NCI-H1436 treated with DMSO at 0.1 percent for 48 hours (cell line): ENCODE measurements at regions not wholly inside any gene's neighbourhood (a gene's known extent, or its start where the extent isn't known, plus 50 kb on each side); places are given as distances from the start of the nearest gene placed in this dataset.

Experiments used
- DNase-seq: peaks from one replicate; lab custom pipeline; 2025; lab: John Stamatoyannopoulos, UW

DNA sequence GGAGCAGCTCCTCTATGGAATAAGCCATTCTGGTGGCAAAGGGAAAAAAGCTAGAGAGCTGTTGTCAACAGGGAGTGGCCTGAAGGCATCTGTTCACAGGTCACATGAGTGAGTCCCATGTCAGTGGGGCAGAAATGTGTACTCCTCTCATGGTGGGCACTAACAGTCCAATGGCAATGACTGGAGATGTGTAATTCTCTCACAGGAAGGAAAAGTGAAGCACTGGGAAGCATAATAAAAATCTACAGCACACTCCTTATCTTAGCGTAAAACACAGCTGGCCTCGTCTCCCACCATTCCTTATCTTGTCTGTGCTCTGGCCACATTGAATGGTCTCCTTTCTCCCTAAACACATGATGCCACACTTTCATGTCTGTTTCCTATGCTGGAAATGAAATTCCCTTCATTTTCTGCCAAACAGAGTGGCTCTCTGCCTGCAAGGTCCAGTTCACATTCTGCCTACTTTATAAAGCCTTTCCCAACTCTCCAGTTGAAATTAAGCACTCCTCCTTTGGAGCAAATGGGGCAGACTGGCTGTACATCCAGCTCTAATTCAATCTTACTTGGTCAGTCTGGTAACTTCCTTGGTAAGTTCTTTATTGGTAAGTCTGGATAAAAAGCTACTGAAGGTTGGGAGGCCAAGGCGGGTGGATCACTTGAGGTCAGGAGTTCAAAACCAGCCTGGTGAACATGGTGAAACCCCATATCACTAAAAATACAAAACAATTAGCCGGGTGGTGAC, 139.8 kb downstream of the RPL22L1 start:
- DNase-seq: no peak

DNA sequence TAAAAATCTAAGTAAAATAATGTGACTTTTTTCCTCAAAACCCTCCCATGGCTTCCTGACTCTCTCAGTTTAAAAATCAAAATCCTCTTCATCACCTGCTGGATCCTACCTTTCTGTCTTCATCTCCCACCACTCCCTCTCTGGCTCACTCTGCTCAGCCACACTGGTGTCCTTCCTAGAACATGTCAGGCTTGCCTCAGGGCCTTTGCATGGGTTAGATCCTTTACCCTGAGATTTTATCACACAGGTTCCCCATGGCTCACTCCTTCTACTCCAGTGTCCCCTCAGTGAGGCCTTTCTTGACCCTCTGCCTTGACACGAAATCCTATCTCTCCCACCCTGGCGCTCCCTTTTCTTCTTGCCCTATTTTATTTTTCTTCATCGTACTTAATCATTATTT, 141.8 kb downstream of the RPL22L1 start:
- no peak for DNase-seq

DNA sequence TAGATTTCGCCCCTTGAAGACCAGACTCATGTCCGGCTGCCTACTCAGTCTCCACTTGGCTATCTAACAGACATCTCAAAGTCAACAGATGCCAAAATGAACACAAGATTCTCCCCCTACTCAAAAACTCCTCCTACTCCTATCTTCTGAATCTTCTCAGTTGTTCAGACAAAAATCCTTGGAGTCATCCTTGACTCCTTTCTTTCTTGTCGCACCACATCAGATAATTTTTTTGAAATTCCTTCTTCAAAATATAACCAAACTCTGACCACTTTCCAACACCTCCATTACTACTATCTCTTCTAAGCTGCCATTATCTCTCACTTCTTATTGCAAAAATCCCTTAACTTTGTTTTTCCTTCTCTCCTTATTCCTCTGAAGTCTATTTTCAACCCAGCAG, 141.9 kb upstream of the SLC7A14 start:
- no peak for DNase-seq

DNA sequence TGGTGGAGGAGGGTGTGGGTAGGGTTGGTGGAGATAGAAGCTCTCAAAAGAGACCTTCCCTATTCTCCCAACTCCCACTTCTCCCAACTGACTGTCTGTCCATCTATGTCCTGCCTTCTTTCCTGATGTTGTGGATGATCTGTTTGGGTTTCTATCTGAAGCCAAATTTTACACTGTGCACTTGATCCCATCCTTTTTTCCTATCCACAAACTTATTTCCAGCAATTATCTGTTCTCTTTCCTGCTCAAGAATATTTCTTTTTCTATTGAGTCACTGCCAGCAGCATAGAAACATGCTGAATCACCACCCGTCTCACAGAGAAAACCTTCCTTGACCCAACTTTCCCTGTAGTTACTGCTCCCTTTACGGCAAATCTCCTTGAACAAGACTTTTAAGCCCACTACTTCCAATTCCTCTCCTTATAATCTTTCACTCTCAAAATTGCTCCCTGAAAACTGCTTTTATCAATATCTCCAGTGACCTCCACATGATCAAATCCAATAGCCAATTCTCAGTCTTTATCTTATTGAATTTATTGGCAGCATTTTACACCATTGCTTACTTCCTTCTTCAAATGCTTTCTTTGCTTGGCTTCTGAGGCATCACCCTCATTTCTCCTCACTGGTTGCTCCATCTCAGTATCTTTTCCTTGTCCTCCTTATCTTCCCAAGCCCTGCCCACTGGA, 141.2 kb upstream of the SLC7A14 start:
- DNase-seq: no peak

DNA sequence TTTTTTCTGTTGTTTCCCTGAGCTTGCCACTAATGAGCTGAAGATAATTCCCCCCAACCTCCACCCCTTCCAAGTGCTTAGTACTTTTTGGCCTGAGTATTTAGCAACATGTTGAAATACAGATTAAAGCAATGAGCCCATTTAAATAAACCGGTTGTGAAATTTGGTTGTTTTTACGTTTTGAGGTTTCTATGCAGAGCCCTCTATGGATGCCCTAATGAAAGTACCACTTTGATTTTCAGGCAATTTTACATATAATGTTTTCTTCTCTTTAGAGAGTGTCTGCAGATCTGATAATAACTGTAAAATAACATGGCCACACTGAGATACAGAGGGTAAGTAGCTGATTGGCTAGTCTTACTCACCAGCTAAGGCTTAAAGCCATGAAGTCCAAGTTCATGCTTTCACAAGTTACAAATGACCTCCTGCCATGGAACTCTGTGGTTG, 139.4 kb upstream of the SLC7A14 start:
- no peak for DNase-seq

DNA sequence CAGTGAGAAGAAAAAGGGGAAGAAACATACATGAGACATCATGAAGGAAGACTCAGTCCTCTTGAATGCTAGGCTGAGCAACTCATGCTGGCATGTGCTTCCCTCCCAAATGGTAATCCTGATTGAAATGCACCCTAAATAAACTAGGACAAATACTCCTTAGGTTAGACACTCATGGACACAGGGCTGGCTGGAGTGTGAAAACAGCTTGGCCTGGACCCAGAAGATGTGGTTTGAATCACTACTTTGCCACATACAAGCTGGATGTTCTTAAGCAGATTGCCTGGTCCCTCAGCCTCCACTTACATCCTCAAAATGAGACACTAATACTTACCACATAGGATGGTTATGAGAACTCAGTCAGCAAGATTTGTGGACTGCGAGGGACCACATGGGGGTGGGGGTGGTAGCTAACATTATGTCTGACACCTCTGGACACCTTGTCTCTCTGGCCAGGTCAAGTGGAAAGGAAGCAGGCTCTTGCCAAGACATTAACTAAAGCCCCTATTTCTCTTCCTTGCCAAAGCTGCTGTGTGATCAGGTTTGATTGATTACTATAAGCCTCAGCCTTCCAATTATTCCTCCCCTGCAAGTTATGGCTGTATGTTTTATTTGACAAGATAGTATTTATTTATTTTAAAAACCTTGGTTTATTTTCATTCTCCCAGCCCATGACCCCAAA, 138.9 kb upstream of the SLC7A14 start:
- no peak for DNase-seq

DNA sequence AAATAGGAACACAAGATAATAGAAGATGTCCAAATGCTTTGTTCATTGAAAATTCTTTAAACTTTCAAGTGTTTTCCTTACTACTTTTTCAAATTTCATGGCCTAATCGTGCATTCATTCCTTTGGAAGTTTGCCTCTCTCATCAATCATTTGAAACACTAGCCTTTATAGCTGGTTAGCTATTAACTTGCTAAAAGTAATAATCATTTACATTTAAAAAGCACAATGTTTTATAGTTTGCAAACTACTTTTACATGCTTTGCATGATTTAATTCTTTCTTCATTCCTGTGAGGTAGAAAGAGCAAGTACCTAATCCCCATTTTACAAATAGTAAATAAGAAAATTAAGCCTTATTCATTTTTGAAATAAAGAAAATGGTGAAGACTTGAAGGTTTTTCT, 137.4 kb upstream of the SLC7A14 start:
- no peak for DNase-seq

DNA sequence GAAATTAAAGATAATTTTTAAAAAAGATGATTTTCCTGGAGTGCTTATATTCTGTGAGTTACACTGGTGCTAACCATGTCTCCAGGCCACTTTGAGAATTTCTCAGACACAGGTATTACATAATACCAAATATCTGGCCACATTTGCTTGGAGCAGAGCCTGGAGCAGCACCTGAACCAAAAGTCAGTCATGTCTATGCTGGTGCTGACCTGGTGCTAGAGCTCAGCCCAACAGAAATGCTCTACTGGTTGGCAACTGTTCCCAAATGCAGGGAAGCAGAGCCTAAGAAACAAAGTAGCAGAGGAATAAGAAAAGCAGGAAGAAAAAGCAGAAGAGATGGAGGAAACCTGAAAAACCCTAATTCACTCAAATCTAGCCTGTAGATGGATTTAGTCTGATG, 135.7 kb upstream of the SLC7A14 start:
- DNase-seq: no peak

DNA sequence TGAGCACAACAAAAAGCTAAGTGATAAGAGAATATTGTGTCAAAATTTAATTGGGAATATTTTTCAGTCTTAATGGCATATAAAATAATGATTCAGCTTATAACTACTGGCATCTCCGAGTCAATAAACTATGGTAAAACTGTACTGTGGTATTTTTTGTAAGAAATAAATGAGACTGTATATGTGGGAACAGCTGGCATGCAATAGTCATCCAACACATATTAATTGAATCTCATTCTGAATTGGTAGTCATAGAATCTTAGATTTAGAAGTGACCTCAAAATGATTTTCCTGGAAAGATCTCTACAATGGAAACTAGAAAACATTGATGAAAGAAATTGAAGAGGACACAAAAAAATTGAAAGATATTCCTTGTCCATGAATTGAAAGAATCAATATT, 133.4 kb upstream of the SLC7A14 start:
- no peak for DNase-seq

DNA sequence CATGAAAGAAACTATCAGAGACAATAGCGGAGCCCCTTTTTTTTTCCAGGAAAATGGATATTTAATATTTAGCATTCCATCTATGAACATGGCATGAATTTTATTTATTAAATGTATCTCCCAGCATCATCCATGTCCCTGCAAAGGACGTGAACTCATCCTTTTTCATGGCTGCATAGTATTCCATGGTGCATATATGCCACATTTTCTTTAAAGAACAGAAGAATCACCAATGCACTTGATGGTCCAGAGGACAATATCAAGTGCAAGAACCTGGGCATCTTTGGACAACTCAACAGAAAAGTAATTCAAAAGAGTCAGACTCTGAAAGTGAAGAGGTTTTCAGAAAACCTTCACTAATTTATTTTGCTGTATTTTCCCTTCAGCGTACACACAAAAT, 133.0 kb upstream of the SLC7A14 start:
- no peak for DNase-seq

DNA sequence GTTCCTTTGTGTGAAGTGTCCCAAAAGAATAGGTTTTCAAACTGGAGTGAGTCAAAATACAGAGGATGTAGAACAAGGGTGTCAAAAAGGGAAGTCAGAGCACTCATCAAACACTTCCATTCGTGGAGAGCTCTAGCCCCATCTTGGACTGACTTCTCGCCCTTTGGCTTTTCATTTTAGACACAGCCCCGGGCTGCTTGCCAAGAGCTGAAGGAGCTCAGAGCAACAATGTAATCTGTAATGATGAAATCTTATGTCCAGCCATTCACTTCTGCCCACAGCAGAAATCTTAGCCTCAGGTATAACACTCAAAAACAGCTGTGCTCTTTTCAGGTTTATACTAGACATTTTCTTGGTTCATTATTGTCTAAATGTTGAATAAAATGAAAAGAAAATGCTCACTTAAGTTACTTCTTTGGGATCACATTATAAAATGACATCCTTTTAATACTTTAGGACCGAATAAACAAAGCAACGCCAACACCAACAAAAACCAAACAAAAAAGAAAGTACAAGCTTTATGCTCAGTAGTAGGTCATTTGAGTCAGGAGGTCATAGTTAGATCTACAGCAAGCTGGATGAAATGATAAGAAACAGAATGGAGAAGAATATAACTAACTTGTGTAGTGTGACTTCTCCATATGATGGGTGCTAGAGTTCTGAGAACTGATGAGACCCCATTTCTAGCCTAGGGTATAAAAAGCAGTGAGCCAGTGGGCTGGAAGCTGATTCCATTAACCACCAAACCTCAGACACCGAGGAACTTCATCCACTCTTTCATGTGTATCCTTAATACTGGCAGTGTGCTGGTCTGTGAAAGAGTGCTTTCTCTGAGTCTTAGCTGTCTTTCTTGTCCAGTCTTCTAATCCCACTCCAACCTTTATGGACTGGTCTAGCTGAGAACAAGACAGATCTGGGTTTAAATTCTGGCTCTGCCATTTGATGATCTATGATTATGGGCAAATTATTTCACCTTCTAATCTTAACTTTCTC, 131.8 kb upstream of the SLC7A14 start:
- DNase-seq: no peak

DNA sequence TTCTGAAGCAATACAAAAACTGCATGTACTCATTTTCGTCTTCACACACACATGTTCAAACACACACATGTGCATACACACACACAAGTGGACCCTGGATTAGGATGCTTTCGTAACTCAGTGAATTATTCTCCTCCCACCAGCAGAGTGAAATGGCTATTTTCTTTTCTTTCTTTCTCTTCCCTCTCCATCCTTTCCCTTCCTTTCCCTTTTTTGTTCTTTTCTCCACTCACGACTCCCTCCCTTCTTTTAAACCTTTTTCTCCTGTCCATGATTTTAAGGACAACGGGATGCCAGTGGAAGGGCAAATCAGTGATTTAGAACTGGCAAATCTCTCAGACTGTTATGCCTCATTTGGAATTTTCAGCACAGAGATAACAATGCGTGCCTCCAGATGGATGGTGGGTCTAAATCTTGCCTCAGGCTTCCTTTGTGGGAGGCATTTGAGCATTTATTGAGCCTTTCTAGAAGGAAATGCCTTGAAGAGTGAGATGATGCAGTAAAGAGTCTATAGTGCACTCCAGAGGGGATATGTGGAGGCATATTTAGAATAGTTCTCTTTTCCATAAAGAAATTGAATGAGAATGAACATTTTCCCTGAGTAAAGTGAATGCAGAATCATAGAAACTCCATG, 130.4 kb upstream of the SLC7A14 start:
- DNase-seq: no peak

DNA sequence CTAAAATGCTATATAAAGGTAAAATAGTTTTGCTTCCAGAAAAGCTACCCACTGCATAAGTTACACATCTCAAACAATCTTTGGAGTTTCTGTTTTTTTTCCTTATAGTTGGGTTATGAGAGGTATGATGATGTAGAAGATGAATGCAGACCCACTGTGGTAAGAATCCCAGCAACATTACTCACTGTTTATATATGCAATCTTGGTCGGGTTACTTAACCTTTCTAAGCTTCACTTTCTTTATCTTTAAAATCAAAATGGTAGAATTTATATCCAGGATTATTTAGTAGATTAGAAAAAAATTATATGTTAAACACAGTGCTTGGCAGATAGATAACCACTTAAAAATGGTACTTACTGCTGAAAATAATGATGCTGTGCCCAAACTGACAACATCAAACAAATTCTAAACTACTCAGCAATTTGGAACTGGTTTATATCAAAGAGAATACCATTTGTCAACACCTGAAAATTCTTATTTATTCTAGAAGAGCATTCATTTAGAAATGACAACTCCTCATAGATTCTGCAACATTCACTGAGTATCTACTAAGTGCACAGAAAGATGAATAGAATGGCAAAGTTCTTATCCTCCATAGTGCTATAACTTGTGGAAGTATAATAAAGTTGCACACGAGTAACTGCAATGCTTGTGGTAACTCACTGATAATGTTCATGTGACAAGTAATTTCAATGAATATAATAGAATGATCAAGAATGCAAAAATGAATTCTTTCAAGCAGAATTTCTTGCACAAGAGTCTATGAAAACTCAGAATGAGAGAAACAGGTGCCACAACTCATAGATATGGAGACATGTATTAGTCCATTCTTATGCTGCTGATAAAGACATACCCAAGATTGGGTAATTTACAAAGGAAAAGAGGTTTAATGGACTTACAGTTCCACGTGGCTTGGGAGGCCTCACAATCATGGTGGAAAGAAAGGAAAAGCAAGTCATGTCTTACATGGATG, 129.0 kb upstream of the SLC7A14 start:
- no peak for DNase-seq

DNA sequence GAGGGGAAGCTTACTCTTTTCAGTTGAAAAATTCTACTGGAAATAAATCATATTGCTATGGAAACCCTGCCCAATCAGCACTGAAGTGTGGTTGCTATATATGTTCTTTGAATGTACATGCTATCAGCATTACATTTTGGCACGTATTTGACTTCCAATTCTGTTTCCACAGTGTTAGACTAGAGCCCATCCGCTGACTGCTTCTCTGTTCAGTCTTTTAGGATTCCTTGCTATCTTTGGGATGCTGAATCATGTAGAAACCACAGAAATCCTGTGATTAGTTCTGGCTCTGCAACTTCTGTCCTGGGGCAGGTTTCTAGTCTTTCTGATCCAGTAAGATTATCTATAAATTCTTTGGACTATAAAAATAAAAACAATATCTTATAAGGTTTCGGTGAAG, 128.2 kb upstream of the SLC7A14 start:
- no peak for DNase-seq

DNA sequence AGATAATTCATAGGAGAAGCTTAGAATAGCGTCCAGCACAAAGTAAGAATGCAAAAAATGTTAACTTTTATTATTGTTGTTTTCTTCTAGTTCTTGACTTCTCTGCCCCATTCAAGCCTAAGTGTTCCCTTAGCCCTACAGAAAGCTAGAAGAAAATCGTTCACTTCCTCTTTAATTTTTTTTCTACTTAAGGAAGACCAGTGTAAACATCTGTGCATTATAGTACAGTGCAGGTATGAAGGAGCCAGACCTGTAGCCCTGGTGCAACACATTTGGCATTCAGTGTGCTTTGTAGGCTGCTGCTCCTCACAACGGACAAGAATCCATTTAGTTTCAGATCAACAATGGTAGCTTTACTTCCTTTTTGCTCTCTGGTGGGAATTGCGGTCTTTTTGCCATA, 127.8 kb upstream of the SLC7A14 start:
- DNase-seq: no peak

DNA sequence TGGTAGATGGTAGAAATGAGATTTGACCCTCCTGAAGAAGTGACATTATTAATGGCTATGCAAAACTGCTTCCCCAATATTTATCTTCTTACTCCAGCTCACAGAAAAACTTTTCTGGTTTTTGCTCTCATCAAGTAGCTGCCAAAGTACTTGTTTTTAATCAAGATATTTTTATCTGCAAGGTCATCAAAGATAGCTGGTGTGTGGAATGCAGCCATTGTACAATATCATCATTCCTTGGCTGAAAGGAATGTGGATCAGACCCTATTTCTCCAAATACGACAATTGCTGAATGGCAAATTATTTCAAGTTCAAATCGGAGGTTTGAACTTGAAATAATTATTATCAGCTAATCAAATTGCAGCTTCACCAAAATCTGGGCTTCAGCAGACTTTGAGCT, 126.9 kb upstream of the SLC7A14 start:
- no peak for DNase-seq

DNA sequence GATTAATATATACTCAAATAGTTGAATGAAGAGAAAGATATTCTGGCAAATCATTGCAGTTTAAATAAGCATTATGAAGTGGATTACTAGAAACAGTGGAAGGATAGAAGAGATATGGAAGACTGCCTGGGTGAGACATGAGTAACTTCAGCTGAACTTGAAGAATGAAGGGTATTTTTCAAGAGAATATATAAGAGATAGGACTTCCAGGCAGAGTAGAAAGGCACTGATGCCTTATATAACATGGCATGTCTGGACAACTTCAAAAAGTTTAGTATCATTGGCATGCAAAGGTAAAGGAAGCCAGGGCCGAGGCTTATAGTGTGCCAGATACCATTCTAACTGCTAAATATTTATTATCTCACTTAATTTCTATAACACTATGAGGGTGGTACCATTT, 126.5 kb upstream of the SLC7A14 start:
- DNase-seq: no peak

DNA sequence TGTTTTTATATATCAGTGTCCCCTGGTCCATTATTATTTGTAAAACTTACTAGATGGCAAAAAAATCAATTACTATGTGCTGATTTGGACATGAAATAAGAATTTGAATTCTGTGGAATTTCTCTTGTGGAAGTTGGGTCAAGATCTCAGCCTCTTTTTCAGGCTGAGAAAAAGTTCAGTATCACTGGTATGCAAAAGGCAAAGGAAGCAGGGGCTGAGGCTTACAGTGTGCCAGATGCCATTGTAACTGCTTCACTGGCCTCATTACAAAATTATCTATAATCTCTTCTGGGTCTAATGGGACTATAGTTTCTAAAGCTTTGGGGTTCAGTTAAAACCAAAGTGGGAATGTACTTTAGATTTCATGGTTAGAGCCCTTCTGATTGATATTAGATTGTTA, 125.9 kb upstream of the SLC7A14 start:
- no peak for DNase-seq

DNA sequence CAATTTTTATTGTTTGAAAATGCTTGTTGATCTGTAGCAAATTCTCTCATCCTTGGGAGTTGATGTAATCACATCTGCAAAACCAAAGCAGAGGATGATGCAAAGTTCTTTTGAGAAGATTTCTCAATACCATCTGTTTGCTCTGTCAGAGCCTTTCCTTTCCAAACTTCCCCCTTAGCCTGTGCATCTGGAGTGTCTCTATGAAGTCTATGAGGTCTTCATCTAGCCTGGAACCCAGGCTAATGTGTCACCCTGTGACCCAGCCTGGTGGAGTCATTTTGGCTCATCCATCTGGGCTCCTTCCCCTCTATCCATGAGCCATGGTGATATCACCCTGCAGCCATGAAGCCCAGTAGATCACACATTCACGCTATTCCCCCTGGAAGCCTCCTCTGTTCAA, 123.2 kb upstream of the SLC7A14 start:
- DNase-seq: no peak

DNA sequence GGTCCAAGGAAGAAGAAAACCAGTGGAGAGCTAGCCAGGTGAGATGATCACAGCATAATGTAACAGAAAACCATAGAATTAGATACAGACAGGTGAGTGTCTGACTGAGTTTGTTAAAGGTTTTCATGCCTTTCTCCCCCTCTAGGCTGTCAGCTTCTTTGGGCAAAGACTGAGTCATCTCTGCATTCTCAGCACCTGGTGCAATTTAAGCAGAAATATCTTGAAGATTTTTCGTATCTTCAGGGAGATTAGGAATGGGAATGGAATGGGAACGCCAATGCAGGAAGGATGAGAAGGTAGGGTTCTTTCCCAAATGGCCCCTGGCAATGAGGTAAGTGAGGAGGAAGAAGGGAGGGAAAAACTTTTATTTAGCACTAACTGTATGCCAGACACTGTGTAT, 122.0 kb upstream of the SLC7A14 start:
- no peak for DNase-seq
